ENCODE measurements at regions not wholly inside any gene's neighbourhood (a gene's known extent, or its start where the extent isn't known, plus 50 kb on each side); places are given as distances from the start of the nearest gene placed in this dataset.

DNA sequence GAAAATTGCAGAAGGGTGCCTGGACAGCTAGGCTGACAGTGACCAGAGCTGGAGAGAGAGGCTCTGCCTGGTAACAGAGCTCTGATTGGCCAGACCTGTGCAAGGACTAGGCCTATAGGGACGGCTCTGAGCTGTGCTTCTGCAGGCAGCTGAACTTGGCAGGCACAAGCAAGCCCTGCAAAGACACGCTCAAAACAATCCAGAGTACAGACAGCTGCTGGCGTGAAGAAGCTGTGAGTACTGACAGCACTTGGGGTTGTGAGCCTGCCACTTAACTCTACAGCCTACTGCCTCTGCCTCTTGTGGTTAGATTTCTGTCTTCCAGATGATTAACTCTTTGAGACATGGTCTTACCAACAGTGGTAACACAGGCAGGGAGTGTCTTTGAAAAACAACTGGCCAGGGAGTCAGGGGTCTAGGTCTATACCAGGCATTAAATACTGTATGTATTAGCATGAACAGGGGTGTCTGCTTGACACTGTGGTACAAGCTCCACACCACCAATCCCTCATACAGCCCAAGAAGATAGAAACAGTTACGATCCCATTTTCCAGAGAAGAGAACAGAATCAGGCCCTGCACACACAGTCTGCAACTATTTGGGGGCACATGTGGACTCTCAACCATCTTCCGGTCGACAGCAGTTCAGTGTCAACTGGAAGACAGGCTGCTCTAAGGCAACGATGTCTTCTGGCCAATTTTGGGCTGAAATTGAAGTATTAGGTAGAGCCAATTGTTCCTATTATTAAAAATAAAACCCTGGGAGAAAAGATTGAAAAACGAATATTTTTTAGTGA lies 568.4 kb downstream of the TNS1 start:
- DNase-seq, result no peak

DNA sequence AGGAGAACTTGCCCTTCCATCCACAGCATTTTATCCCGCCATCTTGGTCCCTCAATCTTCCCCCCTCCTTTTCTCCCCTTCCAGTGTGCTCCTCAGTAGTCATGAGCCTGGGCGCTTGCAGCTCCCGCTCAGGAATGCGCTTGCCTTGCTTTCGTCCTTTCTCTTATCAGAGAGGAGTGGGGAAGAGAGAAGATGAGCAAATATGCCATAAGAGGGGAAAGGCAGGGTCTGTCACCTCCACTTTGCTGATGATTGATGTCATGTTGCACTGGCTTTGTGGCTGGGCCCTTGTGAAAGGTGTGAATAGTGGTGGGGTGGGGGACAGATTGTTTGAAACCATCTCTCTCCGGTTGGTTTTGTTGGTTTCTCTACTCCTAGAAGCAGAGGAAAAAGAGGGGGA lies 569.3 kb downstream of the TNS1 start:
- no peak for DNase-seq

DNA sequence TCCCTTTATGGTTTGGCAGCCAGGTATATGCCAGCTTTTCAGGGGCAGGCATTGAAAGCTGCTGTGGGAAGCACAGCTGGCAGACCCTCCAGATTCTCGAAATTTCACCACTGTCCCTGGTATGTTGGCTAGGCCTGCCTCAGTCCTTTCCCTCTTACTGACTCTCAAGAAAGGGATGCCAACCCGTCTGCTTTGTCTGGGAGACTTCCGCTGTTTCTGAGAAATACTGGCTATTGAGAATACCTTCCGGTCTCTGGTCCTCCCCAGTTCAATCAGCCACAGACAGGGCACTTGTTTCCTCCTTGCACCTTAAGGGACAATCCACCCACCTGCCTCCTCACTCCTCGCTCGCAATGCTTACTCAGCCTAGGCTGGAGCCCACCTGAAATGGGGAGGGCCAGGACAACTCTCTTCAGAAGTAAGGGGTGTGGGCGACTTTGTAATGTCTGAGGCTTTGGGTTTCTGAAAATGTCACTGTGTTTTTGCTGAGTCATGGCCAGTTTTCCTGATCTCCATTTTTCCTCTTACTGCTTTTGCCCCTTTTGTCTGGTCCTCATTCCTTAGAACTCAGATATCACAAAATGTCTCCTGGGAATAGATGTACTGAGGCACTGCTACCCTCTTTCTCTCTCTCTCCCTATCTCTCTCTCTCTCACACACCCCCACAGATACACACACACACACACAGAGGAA lies 571.1 kb downstream of the TNS1 start:
- DNase-seq, result no peak

DNA sequence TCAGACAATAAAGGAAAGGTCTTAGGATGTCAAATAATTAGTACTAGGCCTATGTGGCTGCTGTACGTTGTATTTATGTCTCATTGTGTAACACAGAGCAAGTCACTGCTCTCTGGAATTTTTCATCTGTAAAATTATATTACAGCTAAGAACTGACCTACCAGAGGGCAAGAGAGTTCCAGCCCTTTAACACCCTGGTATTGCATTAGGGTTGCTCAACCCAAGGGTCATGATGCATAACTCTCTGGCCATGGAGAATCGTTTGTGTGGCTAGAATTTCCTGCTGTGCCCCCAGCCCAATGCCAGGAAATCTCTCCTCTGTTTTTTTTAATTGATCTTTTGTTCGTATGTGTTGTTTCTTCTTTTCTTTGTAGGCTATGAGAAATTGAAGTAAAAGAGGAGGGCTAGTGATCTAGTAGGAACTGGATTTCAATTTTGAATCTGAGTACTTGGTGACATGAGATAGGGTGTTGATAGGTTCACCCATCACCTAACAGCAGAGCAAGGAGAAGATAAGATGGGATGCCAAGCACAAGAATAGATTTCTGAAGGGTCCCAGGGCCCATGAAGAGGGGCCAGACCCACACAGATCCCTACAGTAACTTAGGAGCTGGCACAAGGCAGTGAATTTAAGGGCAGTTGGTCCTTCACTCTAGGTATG lies 571.2 kb upstream of the TNP1 start:
- no peak for DNase-seq

DNA sequence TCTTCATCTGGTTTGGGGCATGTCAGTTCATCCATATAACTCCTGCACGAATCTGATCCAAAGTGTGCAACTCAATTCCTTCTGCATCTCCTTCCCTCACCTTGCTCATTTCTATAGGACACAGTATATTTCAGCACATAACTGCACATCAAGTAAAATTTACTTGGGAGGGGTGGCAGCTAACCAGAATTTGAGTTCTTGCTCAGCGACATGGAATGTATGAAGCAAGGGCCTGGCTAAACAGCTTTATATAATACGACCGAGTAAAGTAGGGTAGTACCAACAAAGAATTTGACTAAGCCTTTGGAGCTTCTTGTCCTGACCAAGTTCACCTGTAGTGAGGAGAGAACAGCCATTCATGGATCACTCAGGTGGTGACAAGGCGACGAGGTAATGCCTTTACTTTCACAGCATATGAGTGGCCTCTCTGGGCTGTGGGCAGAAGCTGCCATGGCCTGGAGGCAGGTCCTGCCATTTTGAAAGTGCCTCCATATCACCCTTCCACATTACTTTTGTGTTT lies 570.2 kb upstream of the TNP1 start:
- no peak for DNase-seq

DNA sequence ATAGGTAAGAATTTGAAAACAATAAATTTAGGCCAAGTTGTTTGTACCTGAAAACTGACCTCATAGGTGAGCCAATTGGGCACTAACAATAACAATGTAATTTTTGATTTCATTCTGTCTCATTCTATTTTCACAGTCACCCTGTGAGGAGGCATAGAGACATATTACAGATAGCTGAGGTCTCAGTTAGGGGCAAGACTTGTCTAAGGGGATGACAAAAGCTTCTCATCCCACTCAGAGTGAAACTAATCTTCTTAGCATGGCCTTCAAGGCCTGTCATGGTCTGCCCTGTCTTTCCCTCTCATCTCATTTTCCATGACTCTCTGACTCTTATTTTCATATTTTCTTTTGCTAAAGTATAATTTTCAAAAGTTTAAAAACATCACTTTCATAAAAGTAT lies 562.0 kb upstream of the TNP1 start:
- no peak for DNase-seq

DNA sequence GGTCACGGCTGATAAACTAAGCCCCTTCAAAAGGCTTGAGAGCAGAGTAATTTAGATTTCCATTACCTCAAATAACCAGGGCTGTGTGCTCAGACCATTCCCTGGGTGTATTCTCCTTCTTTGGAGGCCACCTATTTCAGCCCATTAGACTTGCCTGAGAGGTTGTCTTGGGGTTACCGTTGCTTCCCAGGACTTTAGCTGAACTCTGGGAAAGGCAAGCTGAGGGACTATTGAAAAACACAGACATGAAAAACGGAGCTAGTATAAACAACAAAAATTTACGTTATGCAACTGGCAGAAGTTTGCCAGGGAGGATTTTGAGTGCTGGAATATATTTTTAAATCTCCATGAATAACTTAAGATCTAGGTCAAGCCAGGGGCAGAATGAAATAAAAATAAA lies 561.0 kb upstream of the TNP1 start:
- no peak for DNase-seq

DNA sequence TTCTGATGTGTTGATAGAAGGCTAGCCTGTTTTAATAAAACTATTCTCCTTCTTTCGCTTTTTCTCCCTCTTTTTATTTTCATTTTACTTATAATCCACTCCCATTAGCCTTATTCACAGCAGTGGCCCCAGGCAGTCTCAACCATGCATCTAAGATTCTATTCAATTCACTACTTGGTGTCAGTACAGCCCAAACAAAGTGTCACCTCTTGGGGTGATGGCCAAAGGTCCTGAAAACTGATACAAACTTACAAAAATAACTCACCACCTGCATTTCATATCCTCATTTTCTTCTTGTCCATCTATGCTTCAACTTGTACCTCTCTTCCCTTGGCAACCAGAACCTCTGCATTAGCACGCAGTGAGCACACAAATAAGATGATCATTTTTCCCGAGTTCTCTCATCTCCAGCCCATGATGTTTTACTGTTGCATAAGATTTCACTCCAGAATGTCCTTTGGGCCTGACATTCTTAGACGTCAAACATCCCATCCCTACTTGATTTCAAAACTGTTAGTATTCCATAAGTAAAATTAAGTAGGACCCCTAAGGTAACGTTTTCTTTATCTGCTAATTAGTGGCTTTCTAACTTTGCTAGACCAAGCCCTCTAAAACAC lies 559.3 kb upstream of the TNP1 start:
- no peak for DNase-seq

DNA sequence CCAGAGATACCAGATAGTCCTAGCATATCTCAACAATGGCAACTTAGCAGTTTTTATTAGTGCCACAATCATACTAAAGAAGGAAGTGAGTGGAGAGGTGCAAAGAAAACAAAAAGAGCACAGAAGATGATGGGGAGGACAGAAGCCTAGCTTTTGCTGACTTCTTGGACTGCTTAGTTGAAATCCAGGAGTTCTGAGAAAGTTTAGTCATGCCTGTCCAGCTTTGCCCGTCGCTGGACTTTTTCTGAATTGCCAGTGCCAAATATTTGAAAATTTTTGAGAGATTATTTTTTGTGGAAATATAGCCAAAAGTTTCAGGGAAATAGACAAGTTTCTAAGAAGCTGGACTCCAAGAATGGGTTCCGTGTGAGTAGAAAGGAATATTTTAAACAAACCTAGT lies 558.7 kb upstream of the TNP1 start:
- no peak for DNase-seq

DNA sequence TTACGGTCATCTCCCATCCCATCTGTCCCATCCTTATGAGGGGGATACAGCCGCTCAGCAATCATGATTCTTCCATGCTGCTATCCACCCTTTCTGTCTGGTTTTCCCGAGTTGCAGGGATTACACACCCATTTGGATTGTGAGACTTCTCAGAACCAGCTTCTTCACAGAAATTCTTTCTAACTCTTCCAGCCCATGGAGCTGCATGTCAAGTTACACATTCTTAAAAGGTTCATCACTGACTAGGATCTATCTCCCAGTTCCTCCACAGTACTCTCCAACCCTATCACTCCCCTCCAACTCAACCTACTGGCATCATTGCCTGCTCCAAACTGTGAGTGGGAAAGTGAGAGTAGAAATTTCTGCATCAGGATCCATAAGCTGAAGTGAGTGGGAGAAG lies 558.2 kb upstream of the TNP1 start:
- DNase-seq, result no peak

DNA sequence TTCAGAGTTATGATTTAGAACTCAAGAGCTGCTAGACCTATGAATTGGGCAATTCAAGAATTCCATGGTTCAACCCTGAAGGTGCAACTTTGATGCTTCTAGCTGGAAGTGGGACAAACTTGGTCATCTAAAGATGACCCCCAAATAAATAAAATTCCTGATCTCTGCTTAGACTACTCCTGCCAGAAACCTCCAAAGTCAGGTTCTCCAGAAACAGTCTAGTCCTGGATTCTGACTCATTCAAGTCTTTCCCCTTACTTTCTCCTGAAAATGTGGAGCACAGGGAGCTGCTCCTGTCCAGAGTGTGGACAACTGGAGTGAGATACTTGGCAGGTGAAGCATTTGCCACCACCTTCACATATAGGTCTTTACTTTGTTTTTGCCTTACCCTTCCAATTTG lies 557.7 kb upstream of the TNP1 start:
- no peak for DNase-seq

DNA sequence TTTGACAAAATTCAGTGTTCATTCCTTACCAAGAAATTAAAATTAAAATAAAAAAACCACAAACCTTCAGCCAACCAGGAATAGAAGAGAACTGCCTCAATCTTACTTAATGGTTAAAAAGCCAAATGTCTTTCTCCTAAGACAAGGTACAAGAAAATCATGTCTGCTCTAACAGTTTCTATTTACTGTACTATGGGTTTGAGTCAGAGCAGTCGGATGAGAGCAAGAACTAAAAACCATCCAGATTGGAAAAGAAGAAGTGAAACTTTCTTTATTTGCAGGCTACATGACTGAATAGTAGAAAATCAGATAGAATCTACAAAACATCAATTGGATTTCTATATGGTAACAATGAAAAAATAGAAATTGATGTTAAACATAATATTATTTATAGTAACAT lies 555.5 kb upstream of the TNP1 start:
- no peak for DNase-seq

DNA sequence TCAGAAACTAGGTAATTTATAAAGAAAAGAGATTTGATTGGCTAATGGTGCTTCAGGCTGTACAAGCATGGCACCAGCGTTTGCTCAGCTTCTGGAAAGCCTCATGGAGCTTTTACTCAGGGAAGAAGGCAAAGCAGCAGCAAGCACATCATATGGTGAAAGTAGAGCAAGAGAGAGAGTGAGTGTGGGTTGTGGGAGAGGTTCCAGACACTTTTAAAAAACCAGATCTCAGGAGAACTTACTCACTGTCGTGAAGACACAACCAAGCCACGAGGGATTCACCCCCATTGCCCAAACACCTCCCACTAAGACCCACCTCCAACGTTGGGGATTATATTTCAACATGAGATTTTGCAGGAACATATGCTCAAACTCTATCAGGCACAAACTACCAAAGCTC lies 554.6 kb upstream of the TNP1 start:
- no peak for DNase-seq

DNA sequence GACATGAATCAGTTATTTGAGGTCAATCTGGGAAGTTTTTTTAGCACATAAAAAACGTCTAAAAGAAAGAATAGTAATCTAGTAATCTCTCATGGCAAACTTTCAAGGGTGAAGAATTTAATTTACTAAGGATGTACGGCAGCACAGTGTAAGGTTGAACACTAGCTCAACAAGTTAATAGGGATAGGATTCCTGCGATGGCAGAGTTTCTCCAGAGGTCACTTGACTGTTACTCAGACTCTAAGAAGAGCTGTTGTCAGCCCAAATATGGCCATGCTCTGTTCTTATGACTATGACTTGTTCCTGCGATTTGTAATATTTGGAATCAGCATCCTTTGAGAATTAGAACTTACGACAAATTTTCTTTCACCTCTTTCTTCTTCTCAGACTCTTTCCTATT lies 553.3 kb upstream of the TNP1 start:
- DNase-seq, result no peak

DNA sequence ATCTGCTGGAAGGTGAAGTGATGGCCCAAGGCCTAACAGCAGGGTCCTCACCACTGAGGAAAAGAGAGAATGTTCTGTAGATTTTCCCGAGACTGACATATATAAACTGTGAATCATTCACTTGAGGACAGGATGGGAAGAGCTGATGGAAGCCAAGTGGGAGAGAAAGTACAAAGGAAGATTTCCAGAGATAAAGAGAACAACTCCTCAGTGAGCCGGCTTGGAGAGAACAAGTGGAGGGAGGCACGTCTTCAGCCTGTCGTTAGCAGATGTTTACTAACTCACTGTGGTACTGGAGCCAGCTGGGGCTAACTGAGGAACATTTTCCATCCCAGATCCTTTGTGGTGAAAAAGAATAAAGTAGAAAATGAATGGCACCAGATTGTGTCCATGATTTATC lies 552.9 kb upstream of the TNP1 start:
- DNase-seq, result no peak

DNA sequence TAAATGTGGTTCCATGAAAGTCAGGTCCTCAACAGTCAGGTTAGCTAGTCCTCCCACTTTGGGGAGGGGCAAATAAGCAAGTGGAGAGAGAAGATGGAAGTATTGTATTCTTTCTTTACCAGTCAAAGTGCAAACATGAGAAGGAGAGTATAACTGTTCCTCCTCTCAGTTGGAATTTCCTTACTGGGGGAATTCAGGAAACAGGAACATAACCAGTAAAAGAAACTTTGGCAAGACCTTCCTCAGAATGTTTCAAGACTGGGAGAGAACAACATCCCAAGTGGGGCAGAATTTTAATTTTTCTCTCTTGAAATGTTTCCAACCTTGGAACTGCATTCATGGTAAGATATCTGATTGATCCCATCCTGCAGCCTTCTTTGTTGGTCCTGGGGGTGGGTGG lies 552.4 kb upstream of the TNP1 start:
- DNase-seq, result no peak

DNA sequence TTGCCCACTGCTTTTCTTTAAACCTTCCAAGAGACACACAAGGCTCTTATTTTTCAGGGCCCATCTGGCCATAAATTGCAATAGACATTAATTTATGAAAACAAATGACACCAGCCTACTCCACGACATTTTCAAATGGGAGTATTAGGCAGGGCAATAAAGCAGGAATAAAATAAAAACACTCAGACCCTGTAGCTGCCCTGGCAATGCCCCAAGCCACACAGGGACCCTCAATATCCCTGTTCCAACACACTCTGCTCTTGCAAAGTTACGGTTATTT lies 550.8 kb upstream of the TNP1 start:
- DNase-seq, result no peak

DNA sequence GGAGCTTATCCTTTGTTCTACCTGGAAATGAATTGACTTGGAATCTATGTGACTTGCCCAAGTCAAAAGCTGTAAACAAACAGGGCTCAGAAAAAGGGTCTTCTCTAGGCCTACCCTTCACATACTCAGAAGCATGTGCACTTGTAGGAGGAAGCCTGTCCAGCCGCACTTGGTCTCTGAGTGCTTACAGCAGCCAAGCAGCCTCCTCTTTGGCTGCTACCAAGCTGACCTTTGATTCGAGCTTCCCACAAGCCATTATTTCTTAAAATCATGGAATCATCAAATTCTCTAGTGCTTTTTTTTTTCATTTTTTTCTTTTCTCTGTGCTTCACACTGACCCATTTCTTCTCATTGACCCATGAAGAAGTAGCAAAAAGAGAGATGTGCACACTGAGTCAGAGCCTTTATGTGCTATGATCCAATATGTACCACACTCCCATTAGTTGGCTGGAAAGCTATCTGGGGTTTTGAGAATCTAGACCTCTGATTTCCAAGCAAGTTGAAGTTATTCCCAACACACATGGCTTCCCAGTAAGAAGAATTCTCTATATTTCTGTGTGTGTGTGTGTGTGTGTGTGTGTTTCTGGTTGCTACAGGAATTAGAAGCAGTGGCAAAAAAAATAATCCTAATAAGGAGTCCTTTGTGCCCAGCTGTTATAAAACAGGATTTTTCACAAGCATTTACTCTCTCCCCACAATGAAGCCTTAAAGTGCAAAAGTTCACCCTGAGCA lies 550.3 kb upstream of the TNP1 start:
- DNase-seq, result no peak

DNA sequence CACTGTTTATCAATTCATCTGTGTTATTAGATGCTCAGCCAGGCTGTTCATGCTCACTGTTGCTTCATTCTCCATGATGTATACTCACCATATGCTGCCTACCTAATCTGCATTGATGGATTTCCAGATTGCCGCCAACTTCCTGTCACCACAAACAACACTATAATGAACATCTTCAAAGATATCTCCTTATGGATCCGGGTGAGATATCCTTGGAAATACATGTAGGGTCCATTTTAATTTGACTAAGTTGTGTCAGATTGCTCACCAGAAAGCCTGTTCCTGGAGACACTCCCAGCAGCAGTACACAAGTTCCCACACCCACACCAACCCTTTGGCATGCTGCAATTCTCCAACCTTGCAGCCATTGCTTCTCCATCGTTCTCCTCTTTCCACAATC lies 547.5 kb upstream of the TNP1 start:
- DNase-seq, result no peak

DNA sequence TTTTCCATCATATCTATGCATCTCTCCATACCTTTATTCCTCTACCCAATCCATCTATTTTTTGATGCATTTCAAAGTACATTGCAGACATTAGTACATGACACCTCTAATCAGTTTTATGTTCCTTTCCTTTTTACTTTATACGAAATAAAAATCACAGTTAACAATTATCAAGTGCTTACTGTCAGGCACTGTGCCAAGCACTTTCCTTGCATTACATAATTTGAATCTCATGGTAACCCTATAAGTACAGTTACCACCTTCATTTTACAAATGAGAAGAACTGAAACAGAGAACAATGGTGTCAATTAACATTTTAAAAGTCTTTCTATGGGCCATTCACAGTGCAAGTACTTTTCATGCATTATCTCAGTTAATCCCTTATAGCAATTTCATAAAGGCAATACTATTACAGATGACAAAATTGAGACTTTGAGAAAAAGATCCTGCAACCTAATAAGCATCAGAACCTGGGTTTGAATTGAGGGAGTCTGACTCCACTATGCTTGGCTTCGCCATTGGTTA lies 544.4 kb upstream of the TNP1 start:
- no peak for DNase-seq

DNA sequence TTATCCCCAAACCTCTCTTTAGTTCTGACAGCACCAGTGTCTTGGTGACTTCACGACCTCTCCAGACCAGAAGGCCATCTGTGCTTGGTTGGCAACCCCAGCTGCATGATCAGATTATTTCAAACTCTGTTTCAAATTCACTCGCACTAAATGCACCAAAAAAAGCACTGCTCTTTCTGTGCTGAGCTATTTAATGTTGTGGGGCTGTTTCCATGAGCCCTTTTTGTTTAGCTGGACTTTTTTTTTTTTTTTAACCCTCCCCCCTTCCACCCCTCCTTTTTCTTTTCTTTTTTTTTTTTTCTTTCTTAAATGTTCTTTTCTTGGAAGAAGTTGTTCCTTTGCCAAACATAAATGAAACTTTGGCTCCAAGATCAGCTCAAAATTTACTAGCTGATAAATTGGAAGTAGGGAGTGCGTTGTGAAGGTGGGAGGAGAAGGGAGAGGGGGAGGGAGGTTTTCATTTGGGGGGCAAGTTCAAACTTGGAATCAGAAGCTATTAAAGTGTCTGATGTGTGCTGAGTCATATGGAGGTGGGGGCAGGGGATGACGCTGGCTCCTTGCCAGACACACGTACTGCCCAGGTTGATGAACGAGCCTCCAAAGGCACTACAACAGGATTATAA lies 543.0 kb upstream of the TNP1 start:
- no peak for DNase-seq

DNA sequence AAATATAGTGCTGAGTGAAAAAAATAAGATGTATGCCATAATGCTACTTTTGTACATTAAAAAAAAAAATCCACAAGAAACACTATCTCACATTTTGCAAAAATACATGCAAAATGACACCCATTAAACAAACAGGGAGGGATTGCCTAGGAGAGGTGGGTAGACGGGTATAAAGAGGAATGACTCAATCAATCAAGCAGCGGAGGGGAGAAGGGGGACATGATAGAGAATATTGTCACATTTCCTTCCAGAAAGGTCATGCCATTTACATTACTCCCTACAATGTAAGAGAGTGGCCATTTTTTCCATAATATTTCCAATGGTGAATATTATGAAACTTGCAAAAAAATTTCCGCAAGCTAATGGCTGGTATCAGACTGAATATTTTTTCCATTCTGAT lies 542.3 kb upstream of the TNP1 start:
- no peak for DNase-seq

All from central memory CD4-positive, alpha-beta T cell (primary cell).